Keratinocyte (primary cell): ENCODE measurements at regions not wholly inside any gene's neighbourhood (a gene's known extent, or its start where the extent isn't known, plus 50 kb on each side); places are given as distances from the start of the nearest gene placed in this dataset.

Experiments
- DNase-seq: peaks from one replicate; pipeline ENCODE4 v3.0.0-alpha.2; 2011; ENCODE audit warnings: low read depth, missing footprints, low spot score
- FAIRE-seq: peaks from 2 replicates; lab custom pipeline; 2011; peaks lifted over from hg19 to GRCh38; lab: Jason Lieb, UNC
- H2AFZ ChIP-seq: 2 replicates; pipeline ENCODE4 v1.6.0; 2012; ENCODE audit warnings: low read length, control low read depth, inconsistent platforms; ENCODE audit not compliant: control insufficient read depth
- H3K27ac ChIP-seq: 2 replicates; pipeline ENCODE4 v1.5.1; 2011; ENCODE audit warnings: low read length; ENCODE audit not compliant: control insufficient read depth, insufficient read depth
- H3K27me3 ChIP-seq: 3 replicates; pipeline ENCODE4 v1.6.0; 2011; ENCODE audit warnings: low read length; ENCODE audit not compliant: control insufficient read depth, insufficient read depth; ENCODE audit errors: extremely low read depth
- H3K36me3 ChIP-seq, 2 experiments: 2 replicates in 1 of 2; 3 replicates in 1 of 2; pipeline ENCODE4 v1.5.1; 2011; ENCODE audit warnings: low read length in 2 of 2, mild to moderate bottlenecking in 1 of 2; ENCODE audit not compliant: control insufficient read depth in 2 of 2, insufficient read depth in 2 of 2; ENCODE audit errors: extremely low read depth in 1 of 2
- H3K4me1 ChIP-seq: 3 replicates; pipeline ENCODE4 v1.5.1; 2011; ENCODE audit warnings: low read length; ENCODE audit not compliant: control insufficient read depth, insufficient read depth; ENCODE audit errors: extremely low read depth
- H3K4me2 ChIP-seq: 3 replicates; pipeline ENCODE4 v1.6.0; 2011; ENCODE audit warnings: low read depth, low read length; ENCODE audit not compliant: control insufficient read depth, insufficient read depth; ENCODE audit errors: extremely low read depth
- H3K4me3 ChIP-seq, 3 experiments: fragments of 200-600 bp in 1 of 3; sonication (generic) in 1 of 3; 2 replicates in 2 of 3; 3 replicates in 1 of 3; pipeline ENCODE4 v1.5.1; 2011 to 2016; ENCODE audit warnings: low read length in 3 of 3, mild to moderate bottlenecking in 3 of 3, control low read depth in 2 of 3, inconsistent platforms in 1 of 3, low read depth in 1 of 3, mixed read lengths in 1 of 3, mixed run types in 1 of 3, moderate library complexity in 1 of 3; ENCODE audit not compliant: control insufficient read depth in 2 of 3, insufficient read depth in 2 of 3; ENCODE audit errors: extremely low read depth in 1 of 3
- H3K79me2 ChIP-seq: 2 replicates; pipeline ENCODE4 v1.6.0; 2012; ENCODE audit warnings: low read length; ENCODE audit not compliant: control insufficient read depth, insufficient read depth
- H3K9ac ChIP-seq: 3 replicates; pipeline ENCODE4 v1.6.0; 2011; ENCODE audit warnings: low read length; ENCODE audit not compliant: control insufficient read depth, insufficient read depth; ENCODE audit errors: extremely low read depth
- H3K9me1 ChIP-seq: 3 replicates; pipeline ENCODE4 v1.6.0; 2011; ENCODE audit warnings: low read length; ENCODE audit not compliant: control insufficient read depth, insufficient read depth; ENCODE audit errors: extremely low read depth
- H3K9me3 ChIP-seq: 2 replicates; pipeline ENCODE4 v1.5.1; 2012; ENCODE audit warnings: low read depth, low read length; ENCODE audit not compliant: control insufficient read depth
- H4K20me1 ChIP-seq: 3 replicates; pipeline ENCODE4 v1.6.0; 2011; ENCODE audit warnings: low read length; ENCODE audit not compliant: control insufficient read depth, insufficient read depth; ENCODE audit errors: extremely low read depth
- EZH2 ChIP-seq: IDR thresholded peaks from one replicate; pipeline ENCODE4 v1.6.1; 2012; ENCODE audit warnings: inconsistent platforms, mild to moderate bottlenecking, low read length, moderate library complexity
- dilution Hi-C: fragments of 300-500 bp; cut with MboI; formaldehyde crosslinking; loops from one replicate; pipeline ENCODE4 v1.7.0; 2020; ENCODE audit warnings: low sequenced_read_pairs; ENCODE audit not compliant: extremely low pct_ligation_motif_present
- TF ChIP-seq, protein P1 (sequence below), 3 experiments: IDR thresholded peaks in 1 of 3; conservative IDR thresholded peaks in 1 of 3; optimal IDR thresholded peaks in 1 of 3; 2 replicates in 2 of 3; 3 replicates in 1 of 3; pipeline versions ENCODE3 to v1.5.1; 2011; ENCODE audit warnings: low read length in 3 of 3, mild to moderate bottlenecking in 3 of 3, moderate library complexity in 2 of 3, control low read depth in 1 of 3, inconsistent platforms in 1 of 3; ENCODE audit not compliant: insufficient read depth in 2 of 3; ENCODE audit errors: extremely low read depth in 1 of 3

DNA sequence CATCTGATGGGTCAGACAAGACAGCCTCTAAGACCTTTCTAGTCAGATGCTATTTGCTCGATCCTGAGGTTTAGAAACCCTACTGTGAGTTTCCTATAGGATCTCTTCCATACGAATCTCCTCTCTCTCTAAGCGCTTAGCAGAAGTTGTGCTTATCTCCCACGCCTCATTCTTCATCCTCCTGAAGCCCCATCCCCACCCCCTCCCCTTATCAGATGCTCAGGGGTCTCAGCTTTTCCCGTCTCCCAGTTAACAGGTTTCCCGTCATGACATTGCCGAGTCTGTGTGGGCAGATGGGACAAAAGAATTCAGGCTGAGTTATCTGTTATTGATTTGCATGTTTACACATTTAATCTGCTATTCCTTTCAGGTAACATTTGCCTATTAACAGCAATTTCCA, 99.0 kb upstream of the PIRT start:
- H3K79me2 ChIP-seq: no peaks in the 10 kb centered on the region
- H3K27ac ChIP-seq: no peak overlapping the region
- TF ChIP-seq, protein P1, sequence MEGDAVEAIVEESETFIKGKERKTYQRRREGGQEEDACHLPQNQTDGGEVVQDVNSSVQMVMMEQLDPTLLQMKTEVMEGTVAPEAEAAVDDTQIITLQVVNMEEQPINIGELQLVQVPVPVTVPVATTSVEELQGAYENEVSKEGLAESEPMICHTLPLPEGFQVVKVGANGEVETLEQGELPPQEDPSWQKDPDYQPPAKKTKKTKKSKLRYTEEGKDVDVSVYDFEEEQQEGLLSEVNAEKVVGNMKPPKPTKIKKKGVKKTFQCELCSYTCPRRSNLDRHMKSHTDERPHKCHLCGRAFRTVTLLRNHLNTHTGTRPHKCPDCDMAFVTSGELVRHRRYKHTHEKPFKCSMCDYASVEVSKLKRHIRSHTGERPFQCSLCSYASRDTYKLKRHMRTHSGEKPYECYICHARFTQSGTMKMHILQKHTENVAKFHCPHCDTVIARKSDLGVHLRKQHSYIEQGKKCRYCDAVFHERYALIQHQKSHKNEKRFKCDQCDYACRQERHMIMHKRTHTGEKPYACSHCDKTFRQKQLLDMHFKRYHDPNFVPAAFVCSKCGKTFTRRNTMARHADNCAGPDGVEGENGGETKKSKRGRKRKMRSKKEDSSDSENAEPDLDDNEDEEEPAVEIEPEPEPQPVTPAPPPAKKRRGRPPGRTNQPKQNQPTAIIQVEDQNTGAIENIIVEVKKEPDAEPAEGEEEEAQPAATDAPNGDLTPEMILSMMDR (optimal IDR thresholded peaks at IDR 0.05 in 1 of 3, IDR thresholded peaks at IDR 0.05 in 1 of 3, conservative IDR thresholded peaks at IDR 0.05 in 1 of 3; ENCODE audit: extremely low read depth in 1 of 3, insufficient read depth in 2 of 3, low read length in 3 of 3): no peak
- no peak for TF ChIP-seq EZH2
- H3K9me1 ChIP-seq: no peaks in the 10 kb centered on the region
- H3K9me3 ChIP-seq: no peaks in the 10 kb centered on the region
- DNase-seq (no peak), FAIRE-seq (no peak)
- H3K36me3 ChIP-seq: no peaks in the 10 kb centered on the region
- no peak overlapping the region for H3K4me3 ChIP-seq
- no peaks in the 10 kb centered on the region for H3K4me1 ChIP-seq
- no peak overlapping the region for H2AFZ ChIP-seq
- no peak overlapping the region for H3K4me2 ChIP-seq
- no peak overlapping the region for H3K9ac ChIP-seq
- H4K20me1 ChIP-seq: no peaks in the 10 kb centered on the region
- H3K27me3 ChIP-seq: no peaks in the 10 kb centered on the region
- dilution Hi-C loops: no loop called here

- no peaks in the 10 kb centered on the region for H3K27me3 ChIP-seq
- H3K9me3 ChIP-seq: no peaks in the 10 kb centered on the region
- no peaks in the 10 kb centered on the region for H3K9me1 ChIP-seq
- no peak overlapping the region for H2AFZ ChIP-seq
- H3K4me1 ChIP-seq: no peaks in the 10 kb centered on the region
- DNase-seq: no peak
- no peaks in the 10 kb centered on the region for H3K79me2 ChIP-seq
- H3K4me2 ChIP-seq: no peak overlapping the region
- no peak overlapping the region for H3K27ac ChIP-seq
- H3K4me3 ChIP-seq: no peak overlapping the region
- dilution Hi-C loops: no loop called here
- H3K36me3 ChIP-seq: no peaks in the 10 kb centered on the region
- no peak for TF ChIP-seq EZH2
- TF ChIP-seq, protein P1 (optimal IDR thresholded peaks at IDR 0.05 in 1 of 3, IDR thresholded peaks at IDR 0.05 in 1 of 3, conservative IDR thresholded peaks at IDR 0.05 in 1 of 3; ENCODE audit: extremely low read depth in 1 of 3, insufficient read depth in 2 of 3, low read length in 3 of 3): no peak
- no peak overlapping the region for H3K9ac ChIP-seq
- no peaks in the 10 kb centered on the region for H4K20me1 ChIP-seq
- no peak for FAIRE-seq
Observed at GRCh38 chr17:10932938-10933337, 95.1 kb upstream of the PIRT start.
